GM19463 (cell line): ENCODE measurements at regions not wholly inside any gene's neighbourhood (a gene's known extent, or its start where the extent isn't known, plus 50 kb on each side); places are given as distances from the start of the nearest gene placed in this dataset.

ENCODE experiments used
- ATAC-seq: cut with Tn5 transposase; IDR thresholded peaks from one replicate; pipeline ENCODE4 v1.9.1; 2021; ENCODE audit warnings: mild to moderate bottlenecking, moderate library complexity; ENCODE audit not compliant: unreplicated experiment

DNA sequence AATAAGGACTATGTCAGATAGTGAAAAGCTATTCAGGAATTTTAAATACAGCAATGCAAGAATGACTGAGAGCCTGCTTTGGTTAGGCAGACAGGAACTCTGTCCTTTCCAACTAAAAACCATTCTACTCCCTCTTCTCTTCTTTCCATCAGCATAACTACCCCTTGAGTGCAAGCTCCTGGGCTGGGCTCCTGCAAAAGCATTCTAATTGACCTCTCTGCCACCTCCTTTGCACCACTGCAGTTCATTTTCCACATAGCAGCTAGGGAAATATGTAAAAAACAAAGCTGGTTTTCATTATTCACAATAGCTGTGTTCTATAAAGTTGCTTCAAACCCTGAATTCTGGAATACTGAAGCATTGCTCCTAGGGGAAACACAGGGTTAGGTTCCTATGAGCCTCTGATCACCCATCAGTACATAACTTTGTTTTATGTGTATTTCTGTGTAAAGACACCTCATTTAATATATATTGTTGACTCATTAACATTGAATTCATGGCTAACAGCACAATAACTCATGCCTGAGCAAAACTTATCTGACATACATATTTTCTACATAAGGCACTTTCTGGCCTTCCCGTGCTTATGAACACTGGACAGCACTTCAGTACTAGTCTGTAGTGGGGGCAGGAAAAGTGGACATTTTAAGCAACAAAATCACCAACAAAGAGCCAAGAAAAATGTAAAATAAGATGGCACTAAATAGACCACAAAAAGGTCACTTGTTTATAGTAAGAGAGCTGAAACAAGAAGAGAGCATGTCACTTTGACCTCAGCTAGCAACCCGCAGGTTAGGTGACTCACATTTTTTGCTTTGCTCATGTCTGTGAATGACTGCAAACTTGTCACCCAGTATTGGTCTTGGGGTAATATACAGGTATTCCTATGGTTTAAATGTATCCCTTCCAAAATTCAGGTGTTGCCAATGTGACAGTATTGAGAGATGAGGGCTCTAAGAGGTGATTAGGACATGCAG lies 57.9 kb upstream of the IRF2BP2 start:
- no peak for ATAC-seq

DNA sequence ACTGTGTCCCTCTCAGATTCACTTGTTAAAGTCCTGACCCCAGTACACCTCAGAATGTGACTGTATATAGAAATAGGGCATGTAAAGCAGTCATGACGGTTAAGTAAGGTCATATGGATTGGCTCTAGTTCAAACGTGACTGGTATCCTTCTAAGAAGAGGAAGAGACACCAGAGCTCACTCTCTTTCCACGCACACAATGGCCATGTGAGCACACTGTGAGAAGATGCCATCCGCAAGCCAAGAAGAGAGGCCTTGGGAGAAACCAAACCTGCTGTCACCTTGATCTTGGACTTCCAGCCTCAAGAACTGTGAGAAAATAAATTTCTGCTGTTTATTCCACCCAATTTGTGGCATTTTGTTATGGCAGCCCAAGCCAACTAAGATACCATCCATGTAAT lies 56.8 kb upstream of the IRF2BP2 start:
- no peak for ATAC-seq

DNA sequence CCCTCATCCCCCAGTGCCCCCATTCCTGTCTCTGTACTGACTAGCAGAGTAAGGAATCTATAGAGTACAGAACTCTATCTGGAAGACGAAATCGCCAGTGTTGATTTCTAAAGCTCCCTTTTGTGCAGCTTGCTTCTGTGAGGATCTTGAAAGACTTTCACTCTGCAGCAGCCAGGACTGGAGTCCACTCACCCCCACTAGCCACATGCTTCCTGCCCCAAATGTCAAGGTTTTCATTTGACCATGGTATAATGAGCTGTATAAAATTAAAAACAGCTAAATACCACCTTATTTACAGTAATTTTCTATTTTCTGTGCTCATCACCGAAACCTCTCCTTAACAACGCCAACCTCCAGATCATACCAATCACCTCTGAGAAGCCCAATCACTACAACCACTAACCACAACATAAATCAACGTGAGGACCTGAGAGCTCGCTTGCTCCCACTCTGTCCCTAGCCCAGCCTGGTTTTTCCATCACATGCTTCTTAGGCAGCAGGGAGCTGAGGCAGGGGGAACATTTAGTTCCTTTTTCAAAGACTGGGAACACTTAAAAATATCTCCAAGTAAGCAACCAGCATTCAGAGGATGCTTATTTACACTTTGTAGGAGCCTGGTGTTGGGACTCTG lies 56.1 kb upstream of the IRF2BP2 start:
- no peak for ATAC-seq

DNA sequence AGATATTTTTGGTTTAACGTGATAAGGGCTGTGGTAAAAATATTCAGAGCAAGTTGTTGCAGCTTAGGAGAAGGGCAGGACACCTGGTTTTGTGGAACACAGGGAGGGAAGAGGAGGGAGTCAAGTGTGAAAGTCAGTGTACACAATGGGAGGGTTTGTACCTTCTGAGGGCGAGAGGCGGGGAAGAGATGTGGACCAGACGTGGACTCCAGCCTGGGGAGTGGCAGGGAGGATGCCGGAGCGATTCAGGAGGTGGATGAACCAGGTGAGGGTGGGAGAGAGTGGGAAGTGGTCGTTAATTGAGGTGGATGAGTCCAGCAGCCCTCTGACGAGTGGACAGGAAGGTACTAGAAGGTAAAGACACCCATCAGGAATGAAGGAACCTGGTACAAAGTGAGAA lies 52.2 kb upstream of the IRF2BP2 start:
- ATAC-seq, result no peak

DNA sequence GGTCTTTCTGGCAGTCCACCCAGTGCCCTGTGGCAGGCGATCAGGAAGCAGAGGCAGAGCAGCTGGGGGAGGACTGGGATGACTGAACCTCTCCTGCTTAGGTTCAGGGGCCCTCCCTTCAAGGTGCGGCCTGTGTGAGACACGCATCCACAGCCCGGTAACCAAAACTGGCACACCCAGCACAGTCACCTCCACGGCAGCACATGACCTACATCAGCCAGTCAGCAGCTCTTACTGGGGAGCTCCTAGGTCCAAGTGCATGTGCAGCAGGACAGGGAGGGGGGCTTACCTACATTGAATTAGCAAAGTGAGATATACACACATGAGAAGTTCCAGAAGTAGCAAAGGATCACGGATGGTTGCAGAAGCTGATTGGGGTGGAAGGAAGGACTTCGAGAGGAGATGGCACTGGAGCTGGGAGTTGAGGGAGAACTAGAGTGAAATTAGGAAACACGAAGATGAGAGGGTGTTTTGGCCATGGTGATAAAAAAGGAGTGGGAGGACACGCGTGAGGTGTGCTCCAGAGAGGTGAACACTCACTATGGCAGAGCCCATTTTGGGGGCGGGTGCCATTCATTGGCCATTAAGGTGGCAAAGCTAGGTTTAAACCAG lies 51.4 kb upstream of the IRF2BP2 start:
- no peak for ATAC-seq

DNA sequence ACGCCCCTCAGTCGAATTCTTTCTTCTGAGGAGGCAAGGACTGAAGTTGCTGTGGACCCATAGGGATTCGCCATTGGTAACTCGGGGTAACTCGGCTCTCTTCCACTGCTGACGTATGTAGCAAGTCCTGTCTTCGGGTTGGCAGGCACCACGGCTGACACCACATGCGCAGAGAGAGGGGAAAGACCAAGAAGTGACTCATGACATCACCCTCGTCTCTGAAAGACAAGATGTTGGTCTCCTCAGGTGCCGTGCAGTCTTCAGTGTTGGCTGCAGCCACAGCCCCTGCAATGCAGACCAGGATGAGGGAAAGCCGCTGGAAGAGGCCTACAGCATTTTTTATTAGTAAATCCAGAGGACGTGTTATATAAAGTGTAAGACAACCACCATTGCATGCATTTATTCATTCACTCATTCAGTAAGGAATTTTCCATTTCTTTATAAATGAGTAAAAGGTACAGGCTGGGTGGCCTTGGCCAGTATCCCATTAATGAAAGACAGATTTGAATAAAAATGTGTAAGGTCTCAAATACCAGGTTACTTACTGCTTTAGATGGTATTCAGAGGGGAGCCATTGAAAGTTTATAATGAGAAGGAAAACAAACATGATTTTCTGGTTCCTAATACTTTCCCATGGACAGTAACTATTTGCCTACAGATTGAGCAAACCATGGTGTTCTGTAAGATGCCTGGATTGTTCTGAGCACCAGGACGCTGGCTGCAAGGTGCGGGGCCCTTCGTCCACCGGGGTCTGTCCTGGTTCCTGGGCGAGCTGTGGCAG lies 50.7 kb upstream of the IRF2BP2 start:
- ATAC-seq, result no peak
